ENCODE measurements at regions not wholly inside any gene's neighbourhood (a gene's known extent, or its start where the extent isn't known, plus 50 kb on each side); places are given as distances from the start of the nearest gene placed in this dataset.

DNA sequence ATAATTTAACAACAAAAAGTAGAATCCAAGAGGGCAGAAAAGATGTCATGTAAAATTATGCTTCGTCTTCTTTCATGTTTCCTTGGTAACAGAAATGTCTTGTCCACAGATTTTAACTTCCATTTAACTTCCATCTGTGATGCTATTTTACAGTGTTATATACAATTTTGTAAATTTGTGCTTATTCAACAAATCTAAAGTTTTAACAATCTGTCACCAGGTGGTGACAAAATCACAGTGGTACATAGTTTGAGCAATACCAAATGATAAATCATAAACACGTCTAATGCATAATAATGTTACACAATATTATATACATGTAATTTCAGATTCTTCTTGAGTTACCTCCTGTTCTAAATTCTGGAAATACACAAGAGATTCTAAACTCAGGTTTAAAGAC lies 784.4 kb upstream of the CELF2 start:
- no peak for TF ChIP-seq ZNF274 (IDR thresholded peaks at IDR 0.05; ENCODE audit: low read depth, low read length)

DNA sequence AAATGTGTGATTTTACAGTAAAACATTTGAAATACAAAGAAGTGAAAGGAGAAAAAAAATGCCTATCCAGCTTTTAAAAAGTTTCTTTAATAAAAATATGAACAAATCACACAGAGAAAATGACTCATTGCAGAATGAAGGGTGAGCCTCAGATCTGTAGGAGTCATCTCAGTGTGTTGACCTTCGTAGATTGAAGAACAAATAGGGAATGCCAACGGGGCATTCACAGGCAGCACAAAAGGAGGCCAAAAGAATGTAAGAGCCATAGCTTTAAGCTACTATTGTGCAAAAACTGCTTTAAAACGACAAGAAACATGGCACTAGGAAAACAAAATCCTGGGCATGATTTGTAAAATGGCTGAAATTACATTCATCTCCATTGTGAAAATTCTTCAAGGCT lies 782.7 kb upstream of the CELF2 start:
- H3K4me3 ChIP-seq (ENCODE audit: low read length): no peak overlapping the region
- TF ChIP-seq ZNF274 (IDR thresholded peaks at IDR 0.05; ENCODE audit: low read depth, low read length): no peak

More for the DNA sequence above, 784.4 kb upstream of the CELF2 start:
- no peak overlapping the region for H3K4me3 ChIP-seq (ENCODE audit: low read length)

DNA sequence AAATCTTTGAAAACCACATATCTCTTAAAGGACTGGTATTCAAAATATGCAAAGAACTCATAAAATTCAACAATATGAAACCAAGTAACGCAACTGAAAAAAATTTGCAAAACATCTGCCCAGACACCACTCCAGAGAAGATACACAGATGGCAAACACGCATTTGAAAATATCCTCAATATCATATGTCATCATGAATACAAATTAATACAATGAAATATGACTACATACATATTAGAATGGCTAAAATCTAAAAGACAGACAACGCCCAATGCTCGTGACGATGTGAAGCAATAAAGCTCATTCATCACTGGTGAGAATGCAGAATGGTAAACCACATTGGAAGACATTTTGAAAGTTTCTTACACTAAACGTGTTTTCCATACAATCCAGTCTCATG lies 770.1 kb upstream of the CELF2 start:
- no peak for TF ChIP-seq ZNF274 (IDR thresholded peaks at IDR 0.05; ENCODE audit: low read depth, low read length)

DNA sequence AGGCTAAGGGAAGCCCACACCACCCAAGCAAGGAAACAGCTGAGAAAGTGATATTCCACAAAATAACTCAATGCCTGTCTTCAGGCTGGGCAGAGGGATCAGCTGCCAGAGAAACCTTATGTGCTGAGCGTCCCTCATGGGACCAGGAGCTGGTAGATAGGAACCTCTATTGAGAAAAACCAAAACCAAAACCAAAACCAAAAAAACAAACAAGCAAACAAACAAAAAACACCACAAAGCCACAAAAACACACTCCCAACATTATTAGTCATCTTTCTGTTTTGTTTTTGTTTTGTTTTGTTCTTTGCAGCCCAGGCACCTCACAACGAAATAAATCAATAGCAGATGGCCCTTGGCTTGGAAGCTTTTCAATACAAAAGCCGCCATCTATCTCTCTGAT lies 760.8 kb upstream of the CELF2 start:
- no peak for TF ChIP-seq ZNF274 (IDR thresholded peaks at IDR 0.05; ENCODE audit: low read depth, low read length)
- no peak overlapping the region for H3K4me3 ChIP-seq (ENCODE audit: low read length)

More for the DNA sequence above, 770.1 kb upstream of the CELF2 start:
- H3K4me3 ChIP-seq (ENCODE audit: low read length): no peak overlapping the region

DNA sequence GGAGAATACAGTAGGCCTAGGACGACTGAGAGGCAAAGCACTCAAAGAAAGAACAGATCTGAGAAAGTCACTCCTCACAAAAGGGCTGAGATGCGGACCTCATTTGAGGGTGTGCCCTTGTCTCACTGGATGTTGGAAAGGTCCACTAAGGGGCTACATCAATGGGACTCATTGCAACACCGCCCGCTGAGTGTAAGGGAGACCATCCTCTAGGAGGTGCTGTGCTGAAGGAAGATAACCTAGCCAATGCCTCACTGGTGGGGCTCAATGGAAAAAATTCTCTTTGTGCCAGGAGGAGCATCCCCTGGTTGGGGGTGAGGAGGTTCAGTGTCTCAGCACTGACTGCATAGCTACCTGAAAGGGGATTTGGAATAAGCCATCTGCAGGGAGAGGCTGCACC lies 758.7 kb upstream of the CELF2 start:
- H3K4me3 ChIP-seq (ENCODE audit: low read length): no peak overlapping the region
- no peak for TF ChIP-seq ZNF274 (IDR thresholded peaks at IDR 0.05; ENCODE audit: low read depth, low read length)

DNA sequence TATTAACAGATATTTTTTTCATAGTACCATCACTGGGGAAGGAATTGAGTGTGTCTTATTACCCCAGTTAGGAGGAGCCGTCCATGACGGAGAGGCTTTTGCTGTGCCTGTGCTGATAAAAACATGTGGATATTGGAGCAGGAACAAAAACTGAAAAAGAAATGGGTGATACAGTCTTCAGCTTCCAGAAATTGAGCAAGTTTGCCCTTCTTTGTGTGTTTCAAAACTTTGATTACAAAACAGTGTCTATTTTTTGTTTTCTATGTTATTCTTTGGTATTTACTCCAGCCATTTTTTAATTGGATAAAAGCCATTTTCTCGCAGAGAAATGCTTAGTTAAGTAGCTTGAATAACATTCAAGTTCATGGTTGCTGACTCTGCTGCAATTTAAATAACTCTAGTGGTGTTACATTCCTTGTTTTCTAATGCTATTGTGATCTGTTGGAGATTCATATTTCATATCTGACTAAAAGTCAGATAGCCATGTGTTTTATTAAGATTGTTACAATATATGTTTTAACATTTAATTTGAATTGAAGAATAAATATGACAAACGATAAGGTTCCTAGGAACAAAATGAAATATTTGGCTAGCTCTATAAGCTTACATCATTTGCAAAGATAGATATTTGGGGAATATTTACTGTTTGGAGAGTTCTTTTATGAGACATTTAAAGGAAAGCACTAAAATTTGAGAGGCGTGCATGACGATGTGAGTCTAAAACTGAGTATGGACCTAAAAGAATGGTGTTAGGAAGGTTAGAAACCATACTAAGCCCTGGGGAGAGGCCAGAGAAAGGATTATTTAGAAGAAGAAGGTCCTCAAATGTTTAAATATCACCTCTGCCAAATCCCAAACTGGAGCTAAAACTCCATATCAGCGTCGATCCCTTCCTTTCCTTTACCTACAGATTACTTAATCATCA lies 747.3 kb upstream of the CELF2 start:
- H3K4me3 ChIP-seq (ENCODE audit: low read length): no peak overlapping the region
- no peak for TF ChIP-seq ZNF274 (IDR thresholded peaks at IDR 0.05; ENCODE audit: low read depth, low read length)

DNA sequence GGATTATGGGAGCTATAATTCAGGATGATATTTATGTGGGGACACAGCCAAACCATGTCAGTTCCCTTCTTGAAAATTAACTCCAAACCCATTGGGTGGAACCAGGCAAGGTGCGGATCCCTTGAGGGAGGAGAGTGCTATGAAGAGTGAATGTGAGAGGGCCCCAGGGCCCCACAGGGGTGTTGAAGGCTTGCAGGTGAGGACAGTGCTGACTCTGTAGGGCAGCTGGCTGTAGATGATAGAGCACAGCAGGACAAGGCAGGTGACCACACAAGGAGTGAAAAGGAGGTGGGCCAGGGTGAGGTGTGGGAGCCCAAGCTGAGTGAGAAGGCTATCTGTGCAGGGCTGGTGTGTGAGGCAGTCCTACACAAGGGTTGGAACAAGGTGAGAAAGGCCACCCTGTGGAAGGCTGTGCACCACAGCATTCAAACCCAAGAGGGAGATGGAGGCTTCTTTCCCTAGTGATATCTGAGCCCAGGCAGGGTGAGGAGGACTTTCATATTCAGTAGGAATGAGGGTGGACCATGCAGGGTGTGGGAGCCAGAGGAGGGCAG lies 746.0 kb upstream of the CELF2 start:
- no peak for TF ChIP-seq ZNF274 (IDR thresholded peaks at IDR 0.05; ENCODE audit: low read depth, low read length)
- H3K4me3 ChIP-seq (ENCODE audit: low read length): no peak overlapping the region

DNA sequence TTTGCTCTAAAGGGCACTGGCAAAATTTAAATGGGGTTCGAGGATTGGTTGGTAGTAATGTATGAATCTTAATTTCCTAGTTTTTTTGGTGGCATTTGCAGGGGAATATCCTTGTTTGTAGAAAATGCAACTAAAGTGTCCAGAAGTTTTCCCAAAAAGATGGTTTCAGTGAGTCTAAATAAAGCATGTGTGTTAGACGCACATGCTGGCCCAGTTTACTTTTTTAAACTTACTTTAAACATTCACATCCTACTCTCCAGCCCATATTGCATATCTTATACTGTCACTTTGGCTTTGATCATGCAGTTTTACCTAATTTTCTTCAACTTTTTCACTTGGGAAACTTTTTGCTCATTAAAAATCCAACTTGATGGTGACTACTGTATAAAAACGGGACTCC lies 744.0 kb upstream of the CELF2 start:
- TF ChIP-seq ZNF274 (IDR thresholded peaks at IDR 0.05; ENCODE audit: low read depth, low read length): no peak
- no peak overlapping the region for H3K4me3 ChIP-seq (ENCODE audit: low read length)

DNA sequence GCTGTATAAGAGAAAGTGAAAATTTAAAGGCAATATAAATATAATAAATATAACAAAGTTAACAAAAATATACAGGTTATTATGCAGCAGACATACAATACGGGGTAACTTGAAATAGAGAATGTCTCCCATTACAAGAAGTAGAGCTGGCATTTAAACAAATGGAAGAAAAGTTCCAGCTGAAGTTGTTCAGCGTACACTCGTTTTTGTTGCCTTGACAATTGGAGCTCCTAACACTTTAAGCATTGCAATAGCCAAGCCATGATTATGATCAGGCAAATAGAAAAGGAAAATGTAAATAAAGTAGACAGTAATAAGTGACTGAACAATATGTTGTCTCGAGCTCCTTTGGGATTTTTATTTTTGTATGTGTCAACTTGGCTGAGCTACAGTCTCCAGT lies 737.8 kb upstream of the CELF2 start:
- no peak for TF ChIP-seq ZNF274 (IDR thresholded peaks at IDR 0.05; ENCODE audit: low read depth, low read length)
- no peak overlapping the region for H3K4me3 ChIP-seq (ENCODE audit: low read length)

DNA sequence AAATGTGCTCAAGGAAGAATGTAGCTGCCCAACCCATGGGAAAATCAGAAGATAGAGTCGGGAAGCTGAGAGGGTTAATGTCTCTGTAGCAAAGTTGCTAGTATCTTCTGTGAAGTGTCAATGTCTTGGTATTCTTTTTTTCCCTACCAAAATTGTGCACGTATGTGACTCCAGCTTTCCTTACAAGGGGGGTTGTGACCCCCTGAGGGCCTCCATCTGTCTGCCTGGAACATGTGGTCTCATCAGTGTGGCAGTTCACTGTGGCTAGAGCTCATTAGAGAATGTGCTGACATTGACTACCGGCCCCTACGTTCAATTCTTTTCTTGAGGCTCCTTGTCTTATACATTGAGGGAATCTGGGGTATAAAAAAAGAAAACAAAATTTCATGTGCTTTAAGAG lies 725.2 kb upstream of the CELF2 start:
- no peak for TF ChIP-seq ZNF274 (IDR thresholded peaks at IDR 0.05; ENCODE audit: low read depth, low read length)
- no peak overlapping the region for H3K4me3 ChIP-seq (ENCODE audit: low read length)

DNA sequence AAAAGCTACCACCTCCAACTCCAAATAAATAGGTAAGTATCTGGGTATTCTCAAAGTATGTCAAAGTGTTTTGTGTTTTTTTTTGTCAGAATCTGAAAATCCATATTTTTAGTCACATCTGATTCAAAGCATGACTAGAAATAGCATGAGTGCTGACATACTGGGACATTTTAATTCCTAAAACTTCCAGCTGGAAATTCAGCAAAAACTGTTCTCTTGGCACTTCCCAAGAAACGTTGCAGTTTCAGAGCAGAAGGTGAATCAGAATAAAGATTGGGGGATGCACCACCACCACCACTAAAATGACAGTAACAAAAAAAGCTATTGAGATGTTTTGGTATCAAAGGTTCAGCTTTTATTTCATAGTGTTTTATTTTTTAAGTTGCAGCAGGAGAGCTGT lies 724.6 kb upstream of the CELF2 start:
- TF ChIP-seq ZNF274 (IDR thresholded peaks at IDR 0.05; ENCODE audit: low read depth, low read length): no peak
- no peak overlapping the region for H3K4me3 ChIP-seq (ENCODE audit: low read length)

DNA sequence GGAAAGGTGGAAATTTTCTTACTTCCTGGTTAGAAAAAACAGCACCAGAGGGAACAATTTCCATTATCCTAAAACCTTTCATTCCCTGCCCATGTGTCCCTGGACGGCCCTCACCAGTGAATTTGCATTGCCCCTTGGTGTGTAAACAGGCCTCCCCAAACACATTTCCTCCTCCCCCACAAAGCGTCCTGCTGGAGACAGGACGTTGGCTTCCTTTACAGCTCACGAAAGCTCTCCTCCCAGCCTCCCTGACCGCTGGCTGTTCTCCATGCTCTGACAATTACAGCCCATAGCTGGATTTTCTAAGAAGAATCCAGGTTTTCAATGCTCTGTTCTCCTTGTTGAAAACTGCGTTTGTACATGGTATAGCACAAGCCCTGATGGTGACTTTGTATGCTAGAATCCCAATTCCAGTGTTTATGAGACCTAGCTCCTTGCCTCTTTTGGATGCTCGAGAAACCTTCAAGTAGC lies 724.2 kb upstream of the CELF2 start:
- no peak overlapping the region for H3K4me3 ChIP-seq (ENCODE audit: low read length)
- TF ChIP-seq ZNF274 (IDR thresholded peaks at IDR 0.05; ENCODE audit: low read depth, low read length): no peak

DNA sequence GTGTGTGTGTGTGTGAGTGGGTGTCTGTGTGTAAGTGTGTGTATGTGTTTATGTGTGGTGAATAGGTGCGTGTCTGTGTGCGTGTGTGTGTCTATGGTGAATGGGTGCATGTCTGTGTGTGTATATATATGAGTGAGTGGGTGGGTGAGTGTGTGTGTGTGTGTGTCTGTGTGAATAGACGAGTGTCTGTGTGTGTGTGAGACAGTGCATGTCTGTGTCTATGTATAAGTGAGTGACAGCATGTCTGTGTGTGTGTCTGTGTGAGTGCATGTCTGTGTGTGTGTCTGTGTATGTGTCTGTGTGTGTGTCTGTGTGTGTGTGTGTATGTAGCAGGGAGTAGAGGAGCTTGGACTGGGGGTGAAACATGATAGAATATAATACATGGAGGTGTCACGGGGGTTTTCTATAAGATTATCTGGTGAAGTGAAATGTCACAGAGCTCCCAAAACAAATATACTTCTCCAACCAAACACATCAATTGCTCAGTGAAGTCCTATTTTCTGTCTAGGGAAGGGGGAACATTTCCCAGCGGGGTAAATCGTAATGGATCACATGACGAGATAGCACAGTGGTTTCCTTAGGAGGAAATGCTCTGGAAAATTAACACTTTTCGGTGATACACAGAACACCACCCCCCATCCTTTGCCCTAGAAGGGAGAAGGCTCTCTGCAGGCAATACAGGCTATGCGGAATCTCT lies 723.3 kb upstream of the CELF2 start:
- no peak for TF ChIP-seq ZNF274 (IDR thresholded peaks at IDR 0.05; ENCODE audit: low read depth, low read length)
- H3K4me3 ChIP-seq (ENCODE audit: low read length): no peak overlapping the region

DNA sequence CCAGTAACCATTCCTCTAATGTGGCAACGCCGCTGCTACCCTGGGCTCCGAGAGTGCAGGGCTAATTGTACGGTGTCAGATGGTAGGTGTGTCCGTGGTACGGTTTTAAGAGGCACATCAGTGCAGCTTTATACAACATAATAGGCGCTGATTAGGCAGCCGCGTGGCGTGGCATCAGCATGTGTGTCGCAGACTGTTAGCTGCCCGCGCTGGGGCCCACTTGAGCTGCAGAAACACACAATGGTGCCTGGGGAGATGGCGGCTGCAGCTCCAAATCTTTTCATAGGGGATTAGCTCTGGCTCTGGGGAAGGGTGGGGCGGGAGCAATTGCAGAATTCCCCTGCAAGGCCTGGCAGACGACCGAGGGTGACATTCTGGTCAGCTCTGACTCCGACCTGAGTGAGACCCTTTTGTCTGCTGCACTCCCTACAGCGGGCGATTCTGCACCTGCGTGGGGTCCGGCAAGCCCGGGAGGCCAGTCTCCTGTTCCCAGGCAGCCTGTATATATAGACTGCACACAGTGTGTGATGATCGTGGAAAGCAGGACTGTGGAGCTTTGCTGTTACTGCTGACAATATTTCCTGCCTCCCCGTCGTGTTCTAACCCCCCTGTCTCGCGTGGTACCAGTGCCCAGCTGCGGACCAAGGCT lies 722.7 kb upstream of the CELF2 start:
- no peak overlapping the region for H3K4me3 ChIP-seq (ENCODE audit: low read length)
- no peak for TF ChIP-seq ZNF274 (IDR thresholded peaks at IDR 0.05; ENCODE audit: low read depth, low read length)

Measured in GM08714 (cell line).